A549 (cell line): ENCODE measurements at regions not wholly inside any gene's neighbourhood (a gene's known extent, or its start where the extent isn't known, plus 50 kb on each side); places are given as distances from the start of the nearest gene placed in this dataset.
A peak's percentile ranks its signal among the peaks of the same experiment; 100 is the strongest.

ENCODE experiments used
- ATAC-seq, 2 experiments: fragments of 200-7000 bp in 1 of 2; fragments of >200 bp in 1 of 2; cut with Nextera tagmentation in 1 of 2; cut with Tn5 transposase in 1 of 2; 3 replicates each; pipeline versions ENCODE4 v1.8.0 to v1.9.1; 2018 to 2020; ENCODE audit warnings: mild to moderate bottlenecking in 1 of 2, moderate library complexity in 1 of 2
- CTCF ChIA-PET: fragments of 300-600 bp; sonication (Branson Sonifier 250); formaldehyde crosslinking; extraction: SDS; loops from one replicate; lab custom pipeline; 2021; ENCODE audit warnings: antibody characterized with exemption, inconsistent platforms; lab: Yijun Ruan, JAX
- POLR2A ChIA-PET: fragments of 350-600 bp; formaldehyde crosslinking; extraction: SDS; loops from one replicate; lab custom pipeline; 2021; ENCODE audit warnings: antibody characterized with exemption, inconsistent platforms; lab: Yijun Ruan, JAX
- DNase-seq, 2 experiments: peaks; one replicate each; pipeline versions ENCODE4 v3.0.0 to v3.0.0-alpha.2; 2011 to 2016; ENCODE audit warnings: low read depth in 1 of 2, low spot score in 1 of 2
- FAIRE-seq: peaks from 2 replicates; lab custom pipeline; 2011; peaks lifted over from hg19 to GRCh38; lab: Jason Lieb, UNC
- H3K27ac ChIP-seq, 2 experiments: fragments of >200 bp; sonication (Bioruptor Twin); formaldehyde crosslinking; 3 replicates each; pipeline ENCODE4 v1.5.1; 2016 to 2017
- H3K4me1 ChIP-seq: fragments of >200 bp; sonication (Bioruptor Twin); formaldehyde crosslinking; 3 replicates; pipeline ENCODE4 v1.6.1; 2016
- H3K4me2 ChIP-seq: fragments of >200 bp; sonication (Bioruptor Twin); formaldehyde crosslinking; 3 replicates; pipeline ENCODE4 v1.6.1; 2016
- H3K4me3 ChIP-seq: fragments of >200 bp; sonication (Bioruptor Twin); formaldehyde crosslinking; 3 replicates; pipeline ENCODE4 v1.5.1; 2016
- H3K9me3 ChIP-seq: fragments of >200 bp; sonication (Bioruptor Twin); formaldehyde crosslinking; 3 replicates; pipeline ENCODE4 v1.6.1; 2016
- BCL3 ChIP-seq: fragments of >200 bp; sonication (Bioruptor Twin); formaldehyde crosslinking; IDR thresholded peaks from 3 replicates; pipeline ENCODE4 v1.6.1; 2016
- CHD2 ChIP-seq: fragments of 150-350 bp; IDR thresholded peaks from 2 replicates; pipeline ENCODE4 v1.6.1; 2014; ENCODE audit warnings: low read length; ENCODE audit not compliant: partially characterized antibody
- CHD4 ChIP-seq: fragments of 200-600 bp; sonication (generic); IDR thresholded peaks from 2 replicates; pipeline ENCODE4 v1.6.1; 2016; ENCODE audit warnings: antibody characterized with exemption, mild to moderate bottlenecking, borderline replicate concordance
- FOSL2 ChIP-seq, 2 experiments: fragments of 450-650 bp in 1 of 2; fragments of >200 bp in 1 of 2; sonication (Bioruptor Twin) in 1 of 2; formaldehyde crosslinking; IDR thresholded peaks; 2 replicates each; pipeline versions ENCODE4 v1.5.0 to v1.6.1; 2016 to 2020; ENCODE audit warnings: mild to moderate bottlenecking in 1 of 2, moderate library complexity in 1 of 2
- FOXS1 ChIP-seq: fragments of 250-450 bp; sonication (Bioruptor Pico); IDR thresholded peaks from 2 replicates; pipeline ENCODE4 v1.5.0; 2020; ENCODE audit warnings: mild to moderate bottlenecking, moderate library complexity
- GATA3 ChIP-seq: IDR thresholded peaks from 2 replicates; pipeline ENCODE4 v1.6.1; 2012; ENCODE audit warnings: borderline replicate concordance
- HDAC2 ChIP-seq: fragments of 200-600 bp; sonication (generic); IDR thresholded peaks from 2 replicates; pipeline ENCODE4 v1.6.1; 2016
- HOXB5 ChIP-seq: fragments of 250-450 bp; sonication (Bioruptor Pico); IDR thresholded peaks from 2 replicates; pipeline ENCODE4 v1.5.0; 2020; ENCODE audit warnings: mild to moderate bottlenecking, moderate library complexity
- JUN ChIP-seq, 2 experiments: fragments of >200 bp; sonication (Bioruptor Twin); formaldehyde crosslinking; IDR thresholded peaks; 2 replicates in 1 of 2; 3 replicates in 1 of 2; pipeline ENCODE4 v1.6.1; 2016 to 2017
- JUNB ChIP-seq: fragments of >200 bp; sonication (Bioruptor Twin); formaldehyde crosslinking; IDR thresholded peaks from 2 replicates; pipeline ENCODE4 v1.6.1; 2016
- KDM5A ChIP-seq: fragments of 200-600 bp; sonication (generic); IDR thresholded peaks from 2 replicates; pipeline ENCODE4 v1.6.1; 2016; ENCODE audit warnings: antibody characterized with exemption, mild to moderate bottlenecking
- MYC ChIP-seq: IDR thresholded peaks from 2 replicates; pipeline ENCODE4 v1.6.1; 2012; ENCODE audit warnings: mild to moderate bottlenecking, inconsistent platforms, low read length, improper control_type of control experiment, borderline replicate concordance
- NFE2L2 ChIP-seq: fragments of 150-350 bp; conservative IDR thresholded peaks from 2 replicates; pipeline ENCODE4 v1.6.1; 2014; ENCODE audit warnings: low read length
- PHF8 ChIP-seq: fragments of 200-600 bp; sonication (generic); IDR thresholded peaks from 2 replicates; pipeline ENCODE4 v1.6.1; 2016; ENCODE audit warnings: low read depth, mild to moderate bottlenecking, antibody characterized with exemption, moderate library complexity, borderline replicate concordance
- POLR2A ChIP-seq: IDR thresholded peaks from 2 replicates; pipeline ENCODE4 v1.6.1; 2012; ENCODE audit warnings: mild to moderate bottlenecking, low read length
- RAD21 ChIP-seq, 2 experiments: fragments of >200 bp in 1 of 2; sonication (Bioruptor Twin) in 1 of 2; formaldehyde crosslinking in 1 of 2; IDR thresholded peaks in 1 of 2; conservative IDR thresholded peaks in 1 of 2; 2 replicates in 1 of 2; 3 replicates in 1 of 2; pipeline ENCODE4 v1.6.1; 2012 to 2018; ENCODE audit warnings: inconsistent platforms in 1 of 2
- RFX5 ChIP-seq: fragments of 450-650 bp; IDR thresholded peaks from 2 replicates; pipeline ENCODE4 v1.7.1; 2014; ENCODE audit warnings: antibody characterized with exemption, mild to moderate bottlenecking, moderate library complexity
- RNF2 ChIP-seq: fragments of 200-600 bp; sonication (generic); IDR thresholded peaks from 2 replicates; pipeline ENCODE4 v1.6.1; 2016; ENCODE audit warnings: low read depth, mild to moderate bottlenecking, antibody characterized with exemption, moderate library complexity, borderline replicate concordance
- SREBF2 ChIP-seq: fragments of 450-650 bp; IDR thresholded peaks from 2 replicates; pipeline ENCODE4 v1.6.1; 2014; ENCODE audit warnings: mild to moderate bottlenecking, moderate library complexity
- TP53 ChIP-seq: fragments of 250-450 bp; sonication (Bioruptor Pico); IDR thresholded peaks from 2 replicates; pipeline ENCODE4 v1.5.0; 2021; ENCODE audit warnings: mild to moderate bottlenecking, moderate library complexity
- ZC3H11A ChIP-seq: fragments of 450-650 bp; IDR thresholded peaks from 2 replicates; pipeline ENCODE4 v1.6.1; 2014; ENCODE audit warnings: antibody characterized with exemption, mild to moderate bottlenecking
- WGBS: methylation state at CpG from one replicate; pipeline ENCODE4 v1.1.6; 2017; ENCODE audit errors: missing lambda C conversion rate; 5-methylcytosine and 5-hydroxymethylcytosine counted together
- TF ChIP-seq, protein P1 (sequence below): fragments of 250-450 bp; sonication (Bioruptor Pico); IDR thresholded peaks from 2 replicates; pipeline ENCODE4 v1.5.0; 2021; ENCODE audit warnings: mild to moderate bottlenecking, moderate library complexity, borderline replicate concordance
- TF ChIP-seq, protein P2 (sequence below): IDR thresholded peaks from 2 replicates; pipeline ENCODE4 v1.6.1; 2012; ENCODE audit warnings: low read depth, borderline replicate concordance
- TF ChIP-seq, protein P3 (sequence below): fragments of >200 bp; sonication (Bioruptor Twin); formaldehyde crosslinking; IDR thresholded peaks from 2 replicates; pipeline ENCODE4 v1.6.1; 2016

DNA sequence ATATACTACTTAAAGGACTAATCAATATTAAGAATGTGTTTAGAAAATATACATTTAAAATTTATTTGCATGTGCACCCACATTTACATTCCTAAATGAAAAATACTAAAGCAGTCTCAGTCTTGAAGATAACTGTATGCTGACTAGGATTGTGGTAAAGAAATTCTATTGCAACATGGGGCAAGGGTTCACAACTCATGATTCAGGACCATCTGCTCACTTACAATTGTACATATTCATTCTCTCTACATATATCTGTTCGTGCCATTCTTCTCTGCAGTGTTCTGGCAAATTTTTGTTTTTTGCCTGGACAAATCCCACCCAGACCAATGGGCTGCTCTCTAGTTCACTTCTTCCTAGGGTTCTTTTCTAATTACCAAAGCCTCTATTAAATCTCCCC, 417.2 kb upstream of the NOVA1 start:
- CTCF ChIA-PET, result no interaction called here
- FAIRE-seq, result no peak
- ATAC-seq, result no peak
- WGBS, result 10% methylated on average over 1 of the region's 1 CpG
- TF ChIP-seq POLR2A (no peak), CHD4 (no peak), RNF2 (no peak), FOXS1 (CRISPR knock-in tag) (no peak), RFX5 (no peak), CHD2 (no peak), JUNB (no peak), FOSL2 (IDR thresholded peaks at IDR 0.05) (no peak), FOSL2 (CRISPR knock-in tag; IDR thresholded peaks at IDR 0.05) (no peak), JUN (IDR thresholded peaks at IDR 0.05) (no peak), SREBF2 (no peak), MYC (no peak), RAD21 (conservative IDR thresholded peaks at IDR 0.05 in 1 of 2, IDR thresholded peaks at IDR 0.05 in 1 of 2) (no peak), GATA3 (no peak), PHF8 (no peak), NFE2L2 (no peak), KDM5A (no peak), BCL3 (no peak), HDAC2 (no peak)
- TF ChIP-seq, protein P1, sequence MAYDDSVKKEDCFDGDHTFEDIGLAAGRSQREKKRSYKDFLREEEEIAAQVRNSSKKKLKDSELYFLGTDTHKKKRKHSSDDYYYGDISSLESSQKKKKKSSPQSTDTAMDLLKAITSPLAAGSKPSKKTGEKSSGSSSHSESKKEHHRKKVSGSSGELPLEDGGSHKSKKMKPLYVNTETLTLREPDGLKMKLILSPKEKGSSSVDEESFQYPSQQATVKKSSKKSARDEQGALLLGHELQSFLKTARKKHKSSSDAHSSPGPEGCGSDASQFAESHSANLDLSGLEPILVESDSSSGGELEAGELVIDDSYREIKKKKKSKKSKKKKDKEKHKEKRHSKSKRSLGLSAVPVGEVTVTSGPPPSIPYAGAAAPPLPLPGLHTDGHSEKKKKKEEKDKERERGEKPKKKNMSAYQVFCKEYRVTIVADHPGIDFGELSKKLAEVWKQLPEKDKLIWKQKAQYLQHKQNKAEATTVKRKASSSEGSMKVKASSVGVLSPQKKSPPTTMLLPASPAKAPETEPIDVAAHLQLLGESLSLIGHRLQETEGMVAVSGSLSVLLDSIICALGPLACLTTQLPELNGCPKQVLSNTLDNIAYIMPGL, result no peak
- TF ChIP-seq, protein P2, sequence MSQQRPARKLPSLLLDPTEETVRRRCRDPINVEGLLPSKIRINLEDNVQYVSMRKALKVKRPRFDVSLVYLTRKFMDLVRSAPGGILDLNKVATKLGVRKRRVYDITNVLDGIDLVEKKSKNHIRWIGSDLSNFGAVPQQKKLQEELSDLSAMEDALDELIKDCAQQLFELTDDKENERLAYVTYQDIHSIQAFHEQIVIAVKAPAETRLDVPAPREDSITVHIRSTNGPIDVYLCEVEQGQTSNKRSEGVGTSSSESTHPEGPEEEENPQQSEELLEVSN, result no peak
- TF ChIP-seq, all 56 proteins: peak for 0
- no peaks in the 10 kb centered on the region for H3K9me3 ChIP-seq
- H3K27ac ChIP-seq, result no peak overlapping the region
- no peak overlapping the region for H3K4me2 ChIP-seq
- POLR2A ChIA-PET, result no interaction called here
- H3K4me3 ChIP-seq, result no peak overlapping the region
- no peak for DNase-seq
- H3K4me1 ChIP-seq, result no peaks in the 10 kb centered on the region

- POLR2A ChIA-PET, result no interaction called here
- Histone ChIP-seq H3K4me1 (no peaks in the 10 kb centered on the region), H3K4me2 (no peak overlapping the region), H3K9me3 (no peaks in the 10 kb centered on the region)
- TF ChIP-seq JUNB (no peak), JUN (IDR thresholded peaks at IDR 0.05) (no peak), PHF8 (no peak), HOXB5 (CRISPR knock-in tag) (no peak), ZC3H11A (peak; percentile 70), TP53 (CRISPR knock-in tag) (no peak)
- TF ChIP-seq, protein P3, sequence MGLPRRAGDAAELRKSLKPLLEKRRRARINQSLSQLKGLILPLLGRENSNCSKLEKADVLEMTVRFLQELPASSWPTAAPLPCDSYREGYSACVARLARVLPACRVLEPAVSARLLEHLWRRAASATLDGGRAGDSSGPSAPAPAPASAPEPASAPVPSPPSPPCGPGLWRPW, result no peak
- TF ChIP-seq, all 56 proteins: peak for 1
- 100% methylated on average over 1 of the region's 1 CpG for WGBS
- no peak for DNase-seq
- H3K4me3 ChIP-seq, result no peak overlapping the region
- no peak for ATAC-seq
- CTCF ChIA-PET, result no interaction called here
- FAIRE-seq, result no peak
- H3K27ac ChIP-seq, result no peak overlapping the region
These were observed 427.8 kb upstream of the NOVA1 start for GRCh38 chr14:27025648-27026047.
